Fibroblast of skin of right biceps (primary cell): ENCODE measurements at regions not wholly inside any gene's neighbourhood (a gene's known extent, or its start where the extent isn't known, plus 50 kb on each side); places are given as distances from the start of the nearest gene placed in this dataset.
"Not testable (repeated sequence)": the region's sequence is repeated elsewhere in the genome, so short reads cannot be mapped to it uniquely, and the experiment has no call there.

Experiments
- DNase-seq: peaks from one replicate; pipeline ENCODE4 v3.0.0-alpha.2; 2013

DNA sequence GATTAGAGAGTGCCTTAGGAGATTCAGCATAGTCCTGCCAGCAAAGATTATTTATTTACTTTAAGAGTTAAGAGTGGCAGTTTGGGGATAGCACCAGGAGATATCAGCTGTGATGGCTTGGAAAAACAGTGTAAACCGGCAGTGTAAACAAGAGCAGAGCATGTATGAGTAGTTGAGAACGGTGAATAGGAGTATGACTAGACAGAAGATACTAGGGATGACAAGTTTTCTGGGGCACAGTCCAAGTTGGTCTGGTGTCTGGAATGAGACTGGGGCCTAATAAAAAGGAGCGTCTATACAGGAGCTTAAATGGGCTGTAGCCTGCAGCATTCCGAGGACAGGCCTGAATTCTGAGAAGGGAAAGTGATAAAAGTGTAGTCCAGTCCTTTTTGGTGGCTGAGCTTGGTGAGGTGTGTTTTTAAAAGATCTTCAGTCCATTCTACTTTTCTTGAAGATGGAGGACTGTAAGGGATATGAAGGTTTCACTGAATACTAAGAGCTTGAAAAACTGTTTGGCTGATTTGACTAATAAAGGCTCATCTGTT, 117.8 kb downstream of the TLR5 start:
- DNase-seq: not testable (repeated sequence)

DNA sequence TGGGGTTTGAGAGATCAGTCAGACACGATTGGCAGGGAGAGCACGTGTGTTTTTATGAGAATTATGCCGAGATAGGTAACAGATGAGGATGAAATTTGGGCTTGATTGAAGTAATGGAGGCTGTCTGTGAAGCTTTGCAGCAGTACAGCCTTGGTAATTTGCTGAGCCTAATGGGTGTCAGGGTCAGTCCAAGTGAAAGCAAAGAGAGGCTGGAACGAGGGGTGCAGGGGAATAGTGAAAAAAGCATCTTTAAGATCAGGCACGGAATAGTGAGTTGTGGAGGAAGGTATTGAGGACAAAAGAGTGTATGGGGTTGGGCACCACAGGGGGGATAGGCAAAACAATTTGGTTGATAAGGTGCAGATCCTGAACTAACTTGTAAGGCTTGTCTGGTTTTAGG, 116.4 kb downstream of the TLR5 start:
- not testable (repeated sequence) for DNase-seq

DNA sequence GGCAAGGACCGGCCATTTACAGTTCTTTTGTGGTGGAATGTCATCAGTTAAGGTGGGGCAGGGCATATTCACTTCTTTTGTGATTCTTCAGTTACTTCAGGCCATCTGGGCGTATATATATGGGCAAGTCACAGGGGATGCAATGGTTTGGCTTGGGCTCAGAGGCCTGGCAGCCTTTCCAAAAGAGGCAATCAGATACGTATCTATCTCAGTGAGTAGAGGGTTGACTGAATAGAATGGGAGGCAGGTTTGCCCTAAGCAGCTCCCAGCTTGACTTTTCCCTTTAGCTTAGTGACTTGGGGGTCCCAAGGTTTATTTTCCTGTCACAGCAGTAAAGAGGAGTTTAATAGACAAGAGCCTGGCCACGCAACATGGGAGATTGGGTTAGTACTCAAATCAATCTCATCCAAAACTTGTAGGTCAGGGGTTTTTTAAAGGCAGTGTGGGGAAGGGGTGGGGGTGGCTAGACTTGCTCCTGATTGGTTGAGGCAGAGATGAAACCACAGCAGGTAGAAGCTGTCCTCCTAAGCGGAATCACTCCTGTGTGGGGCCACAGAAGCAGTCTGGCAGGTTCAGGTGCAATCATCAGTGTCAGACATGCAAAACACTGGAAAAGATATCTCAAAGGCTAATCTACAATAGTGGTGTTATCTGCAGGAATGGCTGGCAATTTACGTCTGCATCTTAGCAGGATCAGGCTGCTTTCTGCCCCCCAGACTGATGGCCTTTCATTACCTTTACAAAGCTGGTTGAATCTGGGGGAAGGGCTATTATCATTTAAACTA, 112.9 kb downstream of the TLR5 start:
- DNase-seq: no peak

DNA sequence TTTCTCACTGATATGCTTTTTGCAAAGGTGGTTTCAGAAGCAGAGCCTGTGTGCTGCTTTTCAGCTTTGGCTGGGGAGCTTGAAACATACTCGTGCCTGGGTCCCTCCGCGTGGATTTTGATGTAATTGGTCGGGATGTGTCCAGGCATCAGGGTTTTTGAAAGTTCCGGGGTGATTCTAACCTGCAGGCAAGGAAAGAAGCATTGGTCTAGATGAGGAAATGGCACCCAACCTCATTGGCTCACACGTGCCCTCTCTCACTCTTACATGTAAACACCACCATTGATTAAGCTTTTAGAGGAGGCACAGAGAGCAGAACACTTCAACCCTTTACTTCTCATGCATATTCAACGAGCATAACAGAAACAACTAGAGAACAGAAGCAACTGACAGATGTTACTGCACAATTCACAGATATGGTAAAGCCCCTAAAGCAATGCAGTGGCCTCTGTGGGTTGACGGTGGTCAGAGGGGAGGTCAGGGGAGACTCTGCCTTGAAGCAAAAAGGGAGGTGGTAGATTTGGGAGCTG, 112.1 kb downstream of the TLR5 start:
- DNase-seq: no peak

DNA sequence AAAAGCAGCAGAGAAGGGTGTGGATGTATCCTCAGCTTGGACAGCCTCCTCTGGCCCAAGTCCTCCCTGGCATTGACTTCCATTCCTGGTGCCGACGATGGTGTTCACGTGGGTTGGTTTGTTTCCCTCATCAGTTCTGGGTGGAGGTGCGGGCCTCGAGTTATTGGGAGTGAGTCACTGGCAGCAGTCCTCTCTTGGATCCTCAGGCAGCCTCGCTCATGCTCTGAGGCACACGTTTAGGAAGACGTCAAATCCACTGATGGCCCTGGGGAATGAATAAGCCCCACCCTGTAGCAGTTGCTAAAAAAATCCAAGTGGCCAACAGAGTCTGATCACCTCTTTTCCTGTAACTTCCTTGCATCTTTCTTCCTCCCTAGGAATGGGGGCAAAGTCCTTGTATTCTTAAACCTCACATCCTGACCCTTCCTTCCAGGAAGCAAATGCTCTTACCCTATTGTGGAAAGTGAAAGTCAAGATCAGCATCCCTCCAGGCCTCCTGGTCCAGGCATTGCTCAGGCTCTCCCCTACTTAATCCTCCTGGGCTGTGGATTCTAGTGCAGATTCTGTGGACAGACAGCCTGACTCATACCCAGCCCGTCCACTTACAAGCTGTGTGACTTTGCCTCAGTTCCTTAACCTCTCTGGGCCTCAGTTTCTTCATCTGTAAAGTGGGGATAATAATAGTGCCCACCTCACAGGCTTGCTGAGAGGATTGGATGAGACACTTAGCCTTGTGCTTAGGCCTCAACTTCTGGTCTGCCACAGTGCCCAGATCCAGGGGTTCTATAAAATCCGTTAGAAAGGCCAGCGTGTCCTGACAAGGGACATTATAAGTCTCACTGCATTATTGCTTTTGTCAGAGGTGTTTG, 111.1 kb downstream of the TLR5 start:
- peak; percentile 49 for DNase-seq

DNA sequence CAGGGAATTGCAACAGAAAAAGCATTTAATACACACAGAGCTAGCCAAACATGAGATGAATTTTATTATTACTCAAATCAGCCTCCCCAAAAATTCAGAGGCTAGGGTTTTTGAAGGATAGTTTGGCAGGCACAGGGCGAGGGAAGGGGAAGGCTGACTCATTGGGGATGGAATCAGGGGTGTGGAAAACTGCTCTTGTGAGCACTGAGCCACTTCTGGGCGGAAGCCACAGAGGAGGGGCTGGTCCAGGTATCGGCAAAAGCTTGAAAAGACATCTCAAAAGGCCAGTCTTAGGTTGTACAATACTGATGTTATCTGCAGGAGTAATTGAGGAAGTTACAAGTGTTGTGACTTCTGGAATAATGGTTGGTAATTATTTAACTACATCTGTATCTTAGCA, 109.4 kb downstream of the TLR5 start:
- DNase-seq: no peak

DNA sequence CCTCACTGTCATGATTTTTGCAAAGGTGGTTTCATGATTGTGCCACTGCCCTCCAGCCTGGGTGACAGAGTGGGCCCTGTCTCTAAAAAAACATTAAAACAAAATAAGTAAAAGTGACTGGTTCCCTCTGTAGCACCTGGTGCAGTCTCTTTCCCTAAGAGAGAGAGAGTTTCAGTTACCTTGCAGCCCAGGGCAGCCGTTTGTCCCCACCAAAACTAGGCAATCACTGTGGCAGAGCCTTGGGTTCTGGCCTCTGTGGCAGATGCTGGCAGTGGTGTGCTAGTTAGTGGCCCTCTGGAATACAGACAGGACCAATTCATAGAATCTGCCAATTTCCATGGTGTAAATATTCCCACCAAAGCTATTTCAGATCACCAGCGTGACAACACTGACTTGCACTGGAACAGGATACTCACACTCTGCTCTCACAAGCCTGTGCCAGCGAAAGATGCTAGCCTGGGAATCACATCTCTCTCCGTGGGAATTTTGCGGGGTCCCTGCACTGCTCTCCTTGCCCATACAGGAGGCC, 108.7 kb downstream of the TLR5 start:
- no peak for DNase-seq

DNA sequence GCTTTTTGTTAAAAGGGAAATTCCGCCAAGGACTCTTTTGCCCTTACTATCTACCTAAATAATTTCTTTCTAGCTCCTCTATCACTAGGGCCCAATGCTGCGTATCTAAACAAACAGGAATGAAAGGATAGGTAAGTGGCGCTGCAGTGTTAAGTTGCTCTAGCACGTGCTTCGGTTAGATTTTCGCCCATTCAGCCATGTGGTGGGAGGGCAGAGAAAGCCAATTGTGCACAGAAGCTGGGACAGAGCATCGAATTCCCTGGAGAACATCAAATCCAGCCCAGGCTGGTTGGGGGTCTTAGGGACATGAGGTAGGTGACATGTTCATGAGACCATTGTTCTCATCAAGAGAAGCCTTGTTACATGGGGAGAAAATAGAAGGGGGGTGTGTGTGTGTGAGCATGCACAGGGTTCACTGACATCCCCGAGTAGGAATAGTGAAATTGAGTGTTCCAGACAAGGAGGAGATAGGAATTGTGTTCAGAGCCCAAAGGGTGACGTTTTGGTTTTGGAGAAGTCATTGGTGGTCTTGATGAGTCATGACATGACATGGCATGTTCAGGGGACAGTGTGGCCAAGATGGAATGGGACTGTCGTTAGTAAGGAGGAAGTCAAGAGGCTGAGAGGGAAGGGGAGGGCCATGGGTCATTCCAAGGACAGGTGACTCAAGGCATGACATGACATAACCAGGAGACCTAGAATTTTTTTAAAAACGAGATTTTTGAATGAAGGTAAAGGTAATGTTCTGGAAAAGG, 107.1 kb downstream of the TLR5 start:
- DNase-seq: no peak

DNA sequence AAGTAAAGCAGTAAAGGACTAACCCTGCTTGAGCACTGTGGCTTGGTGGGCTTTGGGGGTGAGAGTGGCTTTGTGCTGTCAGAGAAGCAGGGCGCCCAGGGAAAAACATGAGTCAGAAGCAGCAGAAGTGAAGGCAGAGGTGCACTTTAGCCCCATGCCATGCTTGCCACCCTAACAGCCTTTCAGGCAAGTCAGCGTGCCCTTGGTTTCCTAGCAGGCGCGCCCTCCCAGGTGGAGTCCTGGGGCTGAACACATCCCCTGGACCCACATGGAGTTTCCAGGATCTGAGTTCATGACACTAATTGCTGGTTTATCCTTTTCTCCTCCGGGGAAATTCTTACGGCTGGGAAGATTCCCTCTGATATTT, 106.6 kb downstream of the TLR5 start:
- DNase-seq: no peak

DNA sequence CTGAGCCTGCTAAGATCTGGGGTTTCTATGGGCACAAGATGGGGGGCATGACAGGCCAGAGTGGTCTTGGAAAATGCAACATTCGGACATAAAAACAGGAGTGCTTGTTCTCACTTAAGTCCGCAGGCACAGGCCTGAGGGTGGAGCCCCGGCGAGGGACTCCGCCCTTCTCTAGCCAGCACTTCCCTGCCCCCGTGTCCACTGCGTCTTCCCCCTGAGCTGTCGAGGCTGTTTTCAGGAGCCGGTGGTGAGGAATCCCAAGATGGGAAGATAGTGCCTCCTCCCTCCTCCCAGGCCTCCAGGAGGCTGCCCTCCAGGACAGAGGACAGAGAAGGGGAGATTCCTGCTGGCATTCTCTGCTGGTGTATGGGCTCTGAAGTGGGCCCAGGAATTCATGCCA, 105.2 kb downstream of the TLR5 start:
- no peak for DNase-seq

DNA sequence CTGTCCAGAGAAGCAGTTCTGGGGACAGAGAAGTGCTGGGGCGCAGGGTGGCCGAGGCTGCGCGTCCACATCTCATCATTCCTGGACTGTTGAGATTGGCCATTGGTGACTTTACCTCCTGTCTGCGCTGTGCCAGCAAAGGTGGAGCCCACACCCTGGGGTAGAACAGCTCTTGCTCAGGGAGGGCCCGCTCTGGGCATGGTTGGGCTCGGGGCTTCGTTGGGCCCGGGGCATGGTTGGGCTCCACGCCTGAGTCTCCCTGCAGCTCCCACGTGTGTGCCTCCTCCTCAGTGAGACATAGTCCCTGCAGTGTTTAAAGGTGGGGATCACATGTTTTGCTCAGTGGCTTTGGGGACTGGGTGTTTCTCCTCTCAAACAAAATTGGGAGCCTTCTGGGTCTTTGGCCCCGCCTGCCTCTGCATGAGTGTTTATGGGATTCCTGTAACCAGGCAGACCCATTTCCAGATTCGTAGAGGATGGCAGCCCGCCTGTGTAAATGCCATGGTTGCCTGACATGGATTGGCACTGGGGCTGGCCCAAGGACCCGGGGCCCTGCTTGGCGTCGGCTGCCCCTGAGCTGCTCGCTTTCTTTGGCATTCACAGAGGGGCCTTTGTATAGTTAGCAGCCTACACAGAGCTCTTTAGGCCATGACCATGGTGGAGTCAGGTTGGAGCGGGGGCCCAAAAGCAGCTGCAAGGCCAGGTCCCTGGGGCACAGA, 104.6 kb downstream of the TLR5 start:
- no peak for DNase-seq

DNA sequence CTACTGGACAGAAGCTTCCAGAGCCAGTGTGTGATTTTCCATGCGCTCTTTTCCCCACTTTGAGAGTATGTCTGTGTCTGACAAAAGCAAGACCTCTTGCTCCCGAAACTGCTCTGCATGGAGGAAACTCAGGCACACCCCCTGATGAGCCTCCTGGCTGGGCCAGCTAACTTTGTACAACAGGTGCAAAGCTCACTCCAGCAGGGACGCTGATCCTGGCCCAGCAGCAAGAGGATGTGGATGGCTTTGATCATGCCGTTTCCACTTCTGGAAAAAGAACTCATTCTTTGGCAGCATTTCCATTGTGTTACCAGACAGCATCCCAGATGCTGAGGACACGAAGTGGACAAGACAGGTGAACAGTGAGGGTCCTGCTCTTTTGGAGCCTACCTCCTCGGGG, 103.1 kb downstream of the TLR5 start:
- DNase-seq: no peak

DNA sequence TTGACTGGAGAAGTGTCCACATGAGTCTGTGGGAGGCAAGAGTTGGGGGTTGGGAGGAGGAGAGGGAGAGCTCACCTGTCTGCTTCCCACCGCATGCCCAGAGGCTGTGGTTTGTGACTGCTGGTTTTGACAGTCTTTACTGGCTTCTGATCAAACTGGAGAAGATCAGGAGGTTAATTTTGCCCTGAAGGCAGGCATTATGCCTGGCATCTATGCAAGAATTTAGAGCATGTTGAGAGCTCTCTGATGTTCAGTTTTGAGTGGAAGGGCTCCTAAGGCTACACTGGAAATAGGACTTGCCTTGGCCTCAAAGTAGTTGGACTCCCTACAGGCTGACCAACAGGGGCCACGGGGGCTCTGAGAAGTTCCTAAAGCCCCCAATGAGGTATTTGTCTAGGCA, 101.6 kb downstream of the TLR5 start:
- DNase-seq: no peak

DNA sequence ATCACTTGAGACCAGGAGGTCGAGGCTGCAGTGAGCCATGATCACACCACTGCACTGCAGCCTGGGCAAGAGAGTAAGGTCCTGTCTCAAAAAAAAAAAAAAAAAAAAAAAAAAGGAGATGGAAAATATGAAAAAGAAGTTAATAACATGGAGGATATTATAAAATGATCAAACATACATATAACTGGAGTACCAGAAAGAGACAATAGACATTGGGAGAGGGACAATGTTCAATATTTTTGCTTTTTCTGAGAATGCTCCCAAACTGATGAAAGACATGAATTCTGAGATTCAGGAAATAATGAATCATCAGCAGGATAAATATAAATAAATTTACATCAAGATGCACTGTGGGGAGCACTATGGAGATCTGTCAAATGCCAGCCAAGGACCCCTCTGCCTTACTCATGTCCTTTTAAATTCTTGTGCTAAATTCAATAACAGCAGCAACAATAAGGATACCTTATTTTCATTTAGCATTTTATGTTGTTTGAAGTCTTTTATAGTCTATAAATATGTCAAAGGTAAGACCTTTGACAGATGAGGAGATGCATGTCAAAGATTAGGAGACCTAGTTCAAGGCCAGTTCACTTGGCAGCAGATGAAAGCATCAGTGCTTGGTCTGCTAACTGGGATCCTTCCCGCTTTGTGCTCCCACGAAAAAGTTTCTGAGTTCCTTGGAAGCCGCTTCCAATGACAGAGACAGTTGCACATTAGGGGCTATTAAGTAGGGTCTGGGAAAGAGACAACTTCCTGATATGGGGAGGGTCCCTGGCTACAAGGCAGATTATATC, 97.7 kb downstream of the TLR5 start:
- no peak for DNase-seq

DNA sequence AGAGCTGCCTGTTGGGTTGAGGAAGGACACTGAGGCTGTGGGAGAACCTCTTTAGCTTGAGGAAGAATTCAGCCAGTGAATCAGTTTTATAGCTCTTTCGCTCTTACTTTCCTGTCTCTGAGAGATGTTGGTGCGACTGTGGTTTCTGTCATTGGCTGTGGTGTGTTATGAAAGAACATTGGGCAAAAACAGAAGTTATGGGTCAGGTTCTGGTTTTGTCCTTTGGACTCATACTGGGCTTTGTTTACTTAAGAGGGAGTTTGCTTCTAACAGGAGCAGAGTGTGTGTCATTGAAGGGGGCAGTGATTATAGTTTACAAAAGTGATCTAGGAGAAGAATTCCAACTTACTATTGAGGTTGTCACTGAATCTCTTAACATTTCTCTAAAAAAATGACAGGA, 97.0 kb downstream of the TLR5 start:
- DNase-seq: no peak

DNA sequence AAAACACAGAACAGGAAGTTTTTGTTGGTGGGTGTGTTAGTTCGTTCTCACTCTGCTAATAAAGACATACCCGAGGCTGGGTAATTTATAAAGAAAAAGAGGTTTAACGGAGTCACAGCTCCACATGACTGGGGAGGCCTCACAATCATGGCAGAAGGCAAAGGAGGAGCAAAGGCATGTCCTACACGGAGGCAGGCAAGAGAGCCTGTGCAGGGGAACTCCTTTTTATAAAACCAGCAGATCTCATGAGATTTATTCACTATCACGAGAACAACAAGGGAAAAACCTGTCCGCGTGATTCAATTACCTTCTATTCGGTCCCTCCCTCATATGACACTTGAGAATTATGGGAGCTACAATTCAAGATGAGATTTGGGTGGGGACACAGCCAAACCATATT, 96.6 kb downstream of the TLR5 start:
- DNase-seq: not testable (repeated sequence)

DNA sequence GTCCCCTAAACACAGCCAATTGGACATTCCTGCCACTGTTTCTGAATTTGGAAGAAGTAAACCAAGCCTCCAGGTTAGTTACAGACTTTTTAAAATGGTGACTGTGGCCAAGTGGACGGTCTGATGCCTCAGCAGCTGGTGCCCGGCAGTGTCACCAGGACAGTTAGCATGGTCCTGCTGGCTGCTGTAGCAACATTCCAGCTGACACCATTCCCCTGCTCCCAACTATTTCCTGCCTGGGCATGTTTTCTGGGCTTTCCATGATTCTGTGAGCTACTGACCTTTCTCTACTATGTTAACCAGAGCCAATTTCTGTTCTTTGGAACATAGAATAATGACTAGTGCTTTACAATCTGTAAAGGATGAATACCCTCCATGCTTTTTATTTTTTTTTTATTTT, 95.0 kb downstream of the TLR5 start:
- DNase-seq: no peak

DNA sequence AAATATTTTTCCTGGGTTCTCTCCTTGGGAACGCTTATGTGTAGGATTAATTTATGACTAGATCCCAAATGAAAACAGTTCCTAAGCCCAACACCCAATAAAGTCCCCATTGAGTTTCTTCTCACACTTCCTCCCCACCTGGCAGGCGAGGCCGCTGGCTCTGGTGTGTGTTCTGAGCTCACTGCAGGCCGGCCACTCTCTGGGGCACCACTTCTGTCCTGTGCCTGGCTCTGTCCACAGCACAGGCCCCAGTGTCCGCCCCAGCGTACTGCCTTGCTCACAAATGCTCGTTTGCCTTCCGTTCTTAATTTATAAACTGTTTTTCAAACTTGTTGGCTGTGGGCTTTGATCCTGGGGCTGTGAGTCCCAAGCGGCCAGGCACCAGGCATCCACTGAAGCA, 90.6 kb downstream of the TLR5 start:
- DNase-seq: no peak

DNA sequence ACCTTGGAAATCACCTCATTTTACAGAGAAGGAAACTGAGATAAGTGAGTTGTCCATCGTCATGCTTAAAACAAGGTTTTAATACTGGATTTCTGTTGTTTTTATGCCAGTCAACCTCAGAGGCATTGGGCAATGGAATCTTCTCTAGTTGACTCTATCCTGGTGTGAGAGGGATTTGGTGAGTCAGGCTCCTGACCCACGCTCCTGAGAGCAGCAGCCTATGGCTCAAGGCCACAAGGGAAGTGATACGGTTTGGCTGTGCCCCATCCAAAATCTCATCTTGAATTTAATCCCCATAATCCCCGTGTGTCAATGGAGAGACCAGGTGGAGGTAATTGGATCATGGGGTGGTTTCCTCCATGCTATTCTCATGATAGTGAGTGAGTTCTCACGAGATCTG, 90.1 kb downstream of the TLR5 start:
- no peak for DNase-seq

DNA sequence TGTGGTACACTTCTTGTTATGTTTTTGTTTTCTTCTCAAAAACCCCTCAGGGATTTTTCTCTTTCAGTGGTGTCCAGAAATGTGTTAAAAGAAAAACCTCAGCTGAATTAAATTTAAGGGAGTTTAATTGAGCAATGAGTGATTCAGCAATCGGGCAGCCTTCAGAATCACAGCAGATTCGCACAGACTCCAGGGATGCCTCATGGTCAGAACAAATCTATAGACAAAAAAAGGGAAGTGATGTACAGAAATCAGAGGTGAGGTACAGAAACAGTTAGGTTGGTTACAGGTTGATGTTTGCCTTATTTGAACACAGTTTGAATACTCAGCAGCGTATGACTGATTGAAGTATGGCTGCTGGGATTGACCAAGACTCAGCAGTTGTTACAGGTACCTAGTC, 86.2 kb downstream of the TLR5 start:
- DNase-seq: no peak

DNA sequence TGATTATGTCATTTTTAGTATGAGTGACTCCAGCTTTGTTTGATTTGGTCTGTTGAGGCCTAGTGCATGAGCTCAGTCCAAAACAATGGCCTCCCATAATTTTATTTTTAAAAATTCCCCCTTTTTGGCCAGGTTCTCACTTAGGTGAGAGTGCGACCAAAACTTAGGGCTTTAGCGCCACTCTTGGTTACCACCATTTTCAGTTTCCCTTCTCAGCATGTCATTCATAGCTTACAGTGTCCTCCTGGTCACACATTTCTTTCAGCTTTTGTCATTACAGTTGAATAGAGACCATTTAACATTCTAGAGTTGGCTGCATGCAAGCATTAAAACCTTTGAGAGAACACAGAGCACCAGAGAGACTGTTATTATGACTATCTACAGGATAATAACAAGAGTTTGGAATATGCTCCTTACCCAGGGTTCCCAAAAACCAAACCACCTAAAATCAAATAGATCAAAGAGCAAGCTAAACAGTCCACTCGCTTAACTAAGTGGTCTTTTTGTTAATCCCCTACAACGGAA, 85.4 kb downstream of the TLR5 start:
- no peak for DNase-seq
